ENCODE measurements at regions not wholly inside any gene's neighbourhood (a gene's known extent, or its start where the extent isn't known, plus 50 kb on each side); places are given as distances from the start of the nearest gene placed in this dataset.

- TF ChIP-seq CTCF (conservative IDR thresholded peaks at IDR 0.05 in 1 of 2, IDR thresholded peaks at IDR 0.05 in 1 of 2; ENCODE audit: low read depth in 1 of 2, low read length in 2 of 2), result no peak
- no peak for TF ChIP-seq EZH2 (IDR thresholded peaks at IDR 0.05; ENCODE audit: low read length, missing control alignments)
Observed at GRCh38 chr10:33547976-33548375, 213.5 kb upstream of the NRP1 start.
